ENCODE measurements at regions not wholly inside any gene's neighbourhood (a gene's known extent, or its start where the extent isn't known, plus 50 kb on each side); places are given as distances from the start of the nearest gene placed in this dataset.

GRCh38 chr2:134109725-134110124 lies 144.1 kb upstream of the MGAT5 start:
- TF ChIP-seq CTCF (IDR thresholded peaks at IDR 0.05) = no peak
- no peak for TF ChIP-seq POLR2A (IDR thresholded peaks at IDR 0.05)
